Tibial nerve (tissue), 4 donors: ENCODE measurements at regions not wholly inside any gene's neighbourhood (a gene's known extent, or its start where the extent isn't known, plus 50 kb on each side); places are given as distances from the start of the nearest gene placed in this dataset.
"Not testable (repeated sequence)": the region's sequence is repeated elsewhere in the genome, so short reads cannot be mapped to it uniquely, and the experiment has no call there.

Experiments used
- DNase-seq, 2 donors: peaks; one replicate each; pipeline ENCODE4 v3.0.0-alpha.2; 2019; ENCODE audit warnings: low spot score in 2 of 2
- H3K27ac ChIP-seq, 4 donors: fragments of 200-600 bp; sonication (generic) in 3 of 4; one replicate each; pipeline ENCODE4 v1.5.1; 2017 to 2019; ENCODE audit warnings: mild to moderate bottlenecking in 1 of 4
- H3K27me3 ChIP-seq, 2 donors: fragments of 200-600 bp; sonication (generic) in 1 of 2; one replicate each; pipeline versions ENCODE4 v1.5.1 to v1.6.0; 2017 to 2019
- H3K36me3 ChIP-seq, 3 donors: fragments of 200-600 bp; sonication (generic); one replicate each; pipeline ENCODE4 v1.5.1; 2018 to 2019
- H3K4me1 ChIP-seq, 4 donors: fragments of 200-600 bp; sonication (generic) in 3 of 4; one replicate each; pipeline ENCODE4 v1.5.1; 2017 to 2019
- H3K4me3 ChIP-seq, 4 donors: fragments of 200-600 bp; sonication (generic) in 3 of 4; one replicate each; pipeline ENCODE4 v1.5.1; 2017 to 2019; ENCODE audit warnings: mild to moderate bottlenecking in 1 of 4, moderate library complexity in 1 of 4
- H3K9me3 ChIP-seq, 4 donors: fragments of 200-600 bp; sonication (generic) in 3 of 4; one replicate each; pipeline ENCODE4 v1.5.1; 2017 to 2019
- EP300 ChIP-seq, 2 donors: sonication (generic); formaldehyde crosslinking; IDR thresholded peaks; one replicate each; pipeline ENCODE4 v1.6.1; 2017; ENCODE audit warnings: antibody characterized with exemption in 2 of 2, mild to moderate bottlenecking in 1 of 2
- POLR2A ChIP-seq, 2 donors: fragments of 450-650 bp; IDR thresholded peaks; one replicate each; pipeline ENCODE4 v1.6.1; 2017; ENCODE audit warnings: antibody characterized with exemption in 2 of 2, mild to moderate bottlenecking in 2 of 2, moderate library complexity in 2 of 2
- WGBS, 2 donors: methylation state at CpG; one replicate each; pipeline ENCODE4 v1.1.5; 2018; 5-methylcytosine and 5-hydroxymethylcytosine counted together
- TF ChIP-seq, protein P1 (sequence below), 5 experiments: fragments of 200-600 bp in 3 of 5; fragments of 450-650 bp in 2 of 5; sonication (generic) in 3 of 5; IDR thresholded peaks; one replicate each; pipeline ENCODE4 v1.5.1; 2016 to 2019; ENCODE audit warnings: antibody characterized with exemption in 5 of 5, mild to moderate bottlenecking in 3 of 5, moderate library complexity in 2 of 5

DNA sequence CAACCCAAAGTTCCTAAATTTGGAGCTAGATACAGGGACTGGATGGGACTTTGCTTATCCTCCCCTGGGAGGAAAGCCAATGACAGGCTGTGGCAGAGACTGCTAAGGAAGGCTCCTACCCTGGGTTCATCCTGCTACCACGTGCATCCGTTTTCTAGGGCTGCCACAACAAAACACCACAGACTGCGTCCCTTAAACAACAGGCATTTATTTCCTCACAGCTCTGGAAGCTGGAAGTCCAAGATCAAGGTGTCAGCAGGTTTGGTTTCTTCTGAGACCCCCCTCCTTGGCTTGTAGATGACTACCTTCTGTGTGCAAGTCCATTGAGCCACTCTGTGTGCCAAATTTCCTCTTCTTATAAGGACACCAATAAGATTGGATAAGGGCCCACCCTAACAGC is 263.9 kb downstream of the FAM43A start:
- TF ChIP-seq, protein P1, sequence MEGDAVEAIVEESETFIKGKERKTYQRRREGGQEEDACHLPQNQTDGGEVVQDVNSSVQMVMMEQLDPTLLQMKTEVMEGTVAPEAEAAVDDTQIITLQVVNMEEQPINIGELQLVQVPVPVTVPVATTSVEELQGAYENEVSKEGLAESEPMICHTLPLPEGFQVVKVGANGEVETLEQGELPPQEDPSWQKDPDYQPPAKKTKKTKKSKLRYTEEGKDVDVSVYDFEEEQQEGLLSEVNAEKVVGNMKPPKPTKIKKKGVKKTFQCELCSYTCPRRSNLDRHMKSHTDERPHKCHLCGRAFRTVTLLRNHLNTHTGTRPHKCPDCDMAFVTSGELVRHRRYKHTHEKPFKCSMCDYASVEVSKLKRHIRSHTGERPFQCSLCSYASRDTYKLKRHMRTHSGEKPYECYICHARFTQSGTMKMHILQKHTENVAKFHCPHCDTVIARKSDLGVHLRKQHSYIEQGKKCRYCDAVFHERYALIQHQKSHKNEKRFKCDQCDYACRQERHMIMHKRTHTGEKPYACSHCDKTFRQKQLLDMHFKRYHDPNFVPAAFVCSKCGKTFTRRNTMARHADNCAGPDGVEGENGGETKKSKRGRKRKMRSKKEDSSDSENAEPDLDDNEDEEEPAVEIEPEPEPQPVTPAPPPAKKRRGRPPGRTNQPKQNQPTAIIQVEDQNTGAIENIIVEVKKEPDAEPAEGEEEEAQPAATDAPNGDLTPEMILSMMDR (IDR thresholded peaks at IDR 0.05), result no peak
- TF ChIP-seq EP300 (IDR thresholded peaks at IDR 0.05), result no peak
- no peak for TF ChIP-seq POLR2A (IDR thresholded peaks at IDR 0.05)
- no peaks in the 10 kb centered on the region for H3K27me3 ChIP-seq
- H3K4me3 ChIP-seq, result no peak overlapping the region
- no peak overlapping the region for H3K27ac ChIP-seq
- no peak for DNase-seq
- WGBS, 2 donors, result 67 to 83% methylated on average over 3 of the region's 3 CpGs
- peaks cover 0 to 14% (median 0%) of the 10 kb centered on the region in 4 donors for H3K4me1 ChIP-seq
- H3K36me3 ChIP-seq, result no peaks in the 10 kb centered on the region
- peaks cover 0 to 19% (median 0%) of the 10 kb centered on the region in 4 donors for H3K9me3 ChIP-seq

DNA sequence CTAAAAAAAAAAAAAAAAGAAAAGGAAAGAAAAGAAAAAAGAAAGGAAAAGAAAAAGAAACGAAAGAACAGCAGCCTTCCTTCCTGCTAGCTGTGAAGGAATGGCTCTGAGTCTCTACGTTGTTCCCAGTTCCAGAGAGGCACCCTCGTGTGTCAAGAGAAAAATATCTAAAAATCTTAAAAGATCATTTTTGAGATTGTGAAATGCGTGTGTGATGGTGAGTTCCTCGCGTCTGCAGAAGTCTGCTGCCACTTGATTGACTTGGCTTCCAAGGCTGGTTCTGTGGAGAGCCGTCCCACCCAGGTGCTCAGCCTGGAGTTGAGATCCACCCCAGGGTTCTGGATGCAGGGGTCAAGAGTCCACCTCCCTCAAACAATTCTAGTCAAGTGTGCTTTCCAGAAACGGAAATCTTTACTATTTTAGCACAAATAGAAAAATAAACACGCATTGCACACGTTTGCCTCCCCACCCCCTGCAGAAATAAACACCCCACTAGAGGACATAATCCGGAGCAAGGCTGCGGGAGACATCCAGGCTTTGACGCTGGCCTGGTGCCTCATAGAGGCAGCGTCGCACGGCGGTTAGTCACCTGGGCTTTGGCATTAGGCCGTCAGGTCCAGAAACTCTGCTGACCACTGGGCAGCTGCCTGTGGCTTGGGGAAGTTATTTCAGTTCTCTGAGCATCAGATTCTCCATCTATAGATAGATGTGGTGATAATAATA is 265.4 kb downstream of the FAM43A start:
- Histone ChIP-seq H3K27ac (no peak overlapping the region), H3K4me1 (peaks cover 0 to 14% (median 0%) of the 10 kb centered on the region in 4 donors), H3K36me3 (no peaks in the 10 kb centered on the region), H3K27me3 (no peaks in the 10 kb centered on the region), H3K4me3 (no peak overlapping the region), H3K9me3 (peaks cover 0 to 19% (median 0%) of the 10 kb centered on the region in 4 donors)
- TF ChIP-seq EP300 (IDR thresholded peaks at IDR 0.05) (no peak), POLR2A (IDR thresholded peaks at IDR 0.05) (no peak)
- TF ChIP-seq, protein P1 (IDR thresholded peaks at IDR 0.05), result no peak
- no peak for DNase-seq
- WGBS, 2 donors, result 67 to 73% methylated on average over 18 of the region's 18 CpGs

DNA sequence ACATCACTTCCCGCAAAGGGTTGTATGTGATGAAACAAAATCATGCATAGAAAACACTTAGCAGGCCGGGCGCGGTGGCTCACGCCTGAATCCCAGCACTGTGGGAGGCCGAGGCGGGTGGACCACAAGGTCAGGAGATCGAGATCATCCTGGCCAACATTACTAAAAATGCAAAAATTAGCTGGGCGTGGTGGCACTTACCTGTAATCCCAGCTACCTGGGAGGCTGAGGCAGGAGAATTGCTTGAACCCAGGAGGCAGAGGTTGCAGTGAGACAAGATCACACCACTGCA is 265.9 kb downstream of the FAM43A start:
- H3K9me3 ChIP-seq, result peaks cover 0 to 19% (median 0%) of the 10 kb centered on the region in 4 donors
- peaks cover 0 to 14% (median 0%) of the 10 kb centered on the region in 4 donors for H3K4me1 ChIP-seq
- 85 to 89% methylated on average over 9 of the region's 9 CpGs for WGBS, 2 donors
- DNase-seq, H3K27ac ChIP-seq, H3K36me3 ChIP-seq, H3K4me3 ChIP-seq, H3K27me3 ChIP-seq: not testable (repeated sequence)

DNA sequence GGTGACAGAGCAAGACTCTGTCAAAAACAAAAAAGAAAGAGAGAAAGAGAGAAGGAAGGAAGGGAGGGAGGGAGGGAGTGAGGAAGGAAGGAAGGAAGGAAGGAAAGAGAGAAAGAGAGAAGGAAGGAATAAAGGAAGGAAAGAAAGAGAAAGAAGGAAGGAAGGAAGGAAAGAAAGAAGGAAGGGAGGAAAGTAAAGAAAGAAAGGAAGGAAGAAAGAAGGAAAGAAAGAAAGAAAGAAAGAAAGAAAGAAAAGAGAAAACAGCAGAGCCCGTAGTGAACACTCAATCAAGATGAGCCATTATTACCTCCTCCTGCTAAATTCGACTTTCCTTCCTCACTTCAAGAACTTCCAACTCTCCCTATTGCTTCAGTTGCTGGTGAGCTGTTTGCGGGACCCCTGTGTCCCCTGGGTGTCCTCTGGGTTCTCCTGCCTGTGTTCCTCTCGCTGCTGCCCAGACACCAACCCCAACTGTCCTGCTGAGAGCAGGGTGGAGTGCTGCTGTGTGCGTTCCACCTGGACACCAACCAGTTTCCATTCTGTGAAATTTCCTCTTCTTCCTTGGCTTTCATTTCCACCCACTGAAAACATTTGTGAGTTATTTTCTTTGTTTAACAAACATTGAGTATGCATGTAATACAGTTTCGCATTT is 266.4 kb downstream of the FAM43A start:
- WGBS, 2 donors, result 56 to 61% methylated on average over 6 of the region's 6 CpGs
- no peak for TF ChIP-seq POLR2A (IDR thresholded peaks at IDR 0.05)
- TF ChIP-seq, protein P1 (IDR thresholded peaks at IDR 0.05), result no peak
- TF ChIP-seq EP300 (IDR thresholded peaks at IDR 0.05), result no peak
- Histone ChIP-seq H3K27ac (no peak overlapping the region), H3K4me1 (peaks cover 0 to 14% (median 0%) of the 10 kb centered on the region in 4 donors), H3K4me3 (no peak overlapping the region), H3K9me3 (peaks cover 0 to 19% (median 0%) of the 10 kb centered on the region in 4 donors), H3K36me3 (no peaks in the 10 kb centered on the region), H3K27me3 (no peaks in the 10 kb centered on the region)
- DNase-seq, result no peak

DNA sequence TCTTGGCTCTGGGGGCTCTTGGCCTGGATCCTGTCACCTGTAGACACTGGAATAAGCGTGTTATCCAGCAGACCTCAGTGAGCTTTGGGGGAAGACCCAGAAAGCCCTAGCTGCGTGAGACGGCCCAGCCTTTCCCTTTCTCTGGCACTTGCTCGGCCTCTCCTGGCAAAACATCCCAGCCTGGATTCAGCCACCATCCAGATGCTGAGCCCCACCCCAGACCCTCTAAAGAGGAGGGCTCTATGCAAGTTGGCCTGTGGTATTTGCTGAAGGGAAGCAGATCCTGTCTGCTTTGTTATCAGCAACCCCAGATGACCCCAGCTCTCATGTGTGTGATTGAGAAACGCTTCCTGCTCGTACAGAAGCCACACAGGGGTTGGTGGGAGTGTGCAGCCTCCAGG is 267.2 kb downstream of the FAM43A start:
- no peaks in the 10 kb centered on the region for H3K27me3 ChIP-seq
- no peak overlapping the region for H3K4me3 ChIP-seq
- H3K27ac ChIP-seq, result no peak overlapping the region
- peaks cover 0 to 14% (median 0%) of the 10 kb centered on the region in 4 donors for H3K4me1 ChIP-seq
- TF ChIP-seq POLR2A (IDR thresholded peaks at IDR 0.05) (no peak), EP300 (IDR thresholded peaks at IDR 0.05) (no peak)
- TF ChIP-seq, protein P1 (IDR thresholded peaks at IDR 0.05), result no peak
- DNase-seq, result no peak
- 58 to 63% methylated on average over 6 of the region's 6 CpGs for WGBS, 2 donors
- no peaks in the 10 kb centered on the region for H3K36me3 ChIP-seq
- H3K9me3 ChIP-seq, result peaks cover 0 to 12% (median 0%) of the 10 kb centered on the region in 4 donors
